GM21515 (cell line): ENCODE measurements at regions not wholly inside any gene's neighbourhood (a gene's known extent, or its start where the extent isn't known, plus 50 kb on each side); places are given as distances from the start of the nearest gene placed in this dataset.
"Not testable (repeated sequence)": the region's sequence is repeated elsewhere in the genome, so short reads cannot be mapped to it uniquely, and the experiment has no call there.

ENCODE experiments used
- ATAC-seq: cut with Tn5 transposase; IDR thresholded peaks from one replicate; pipeline ENCODE4 v1.9.1; 2021; ENCODE audit not compliant: unreplicated experiment

GRCh38 chr1:99062192-99062591, 57.5 kb upstream of the PLPPR5 start:
- ATAC-seq, result no peak

GRCh38 chr1:99069146-99069545, 64.5 kb upstream of the PLPPR5 start:
- no peak for ATAC-seq

- ATAC-seq, result not testable (repeated sequence)
Measured at GRCh38 chr1:99078529-99078928, 73.9 kb upstream of the PLPPR5 start.

- ATAC-seq, result no peak
Measured at GRCh38 chr1:99082366-99082765, 77.7 kb upstream of the PLPPR5 start.

GRCh38 chr1:99083338-99083737, 78.7 kb upstream of the PLPPR5 start:
- ATAC-seq, result no peak

- peak; percentile 56 for ATAC-seq
Measured at GRCh38 chr1:99084562-99084961, 79.9 kb upstream of the PLPPR5 start.

- no peak for ATAC-seq
Measured at GRCh38 chr1:99086057-99086456, 81.4 kb upstream of the PLPPR5 start.

GRCh38 chr1:99098589-99098988, 93.9 kb upstream of the PLPPR5 start:
- ATAC-seq, result no peak

- no peak for ATAC-seq
Measured at GRCh38 chr1:99106274-99106673, 101.6 kb upstream of the PLPPR5 start.

GRCh38 chr1:99107680-99108079, 103.0 kb upstream of the PLPPR5 start:
- ATAC-seq, result no peak

- no peak for ATAC-seq
Measured at GRCh38 chr1:99110140-99111041, 105.7 kb upstream of the PLPPR5 start.

- ATAC-seq, result no peak
Measured at GRCh38 chr1:99115231-99115630, 110.6 kb upstream of the PLPPR5 start.

GRCh38 chr1:99119188-99119587, 114.5 kb upstream of the PLPPR5 start:
- no peak for ATAC-seq

GRCh38 chr1:99122039-99122438, 117.4 kb upstream of the PLPPR5 start:
- ATAC-seq, result no peak

- no peak for ATAC-seq
Measured at GRCh38 chr1:99123936-99124335, 119.3 kb upstream of the PLPPR5 start.

- ATAC-seq, result no peak
Measured at GRCh38 chr1:99131546-99131945, 126.9 kb upstream of the PLPPR5 start.

- no peak for ATAC-seq
Measured at GRCh38 chr1:99133756-99134500, 129.3 kb upstream of the PLPPR5 start.

GRCh38 chr1:99137554-99138206, 126.6 kb upstream of the PLPPR4 start:
- ATAC-seq, result no peak

- no peak for ATAC-seq
Measured at GRCh38 chr1:99139876-99140275, 124.4 kb upstream of the PLPPR4 start.

GRCh38 chr1:99146129-99146848, 118.0 kb upstream of the PLPPR4 start:
- no peak for ATAC-seq

- no peak for ATAC-seq
Measured at GRCh38 chr1:99149952-99150351, 114.3 kb upstream of the PLPPR4 start.
